ENCODE measurements at regions not wholly inside any gene's neighbourhood (a gene's known extent, or its start where the extent isn't known, plus 50 kb on each side); places are given as distances from the start of the nearest gene placed in this dataset.

GRCh38 chr10:128867210-128867609 is 599.8 kb upstream of the MGMT start:
- no peak for DNase-seq

GRCh38 chr10:128867819-128868218 is 599.2 kb upstream of the MGMT start:
- DNase-seq, result no peak

GRCh38 chr10:128868481-128868880 is 598.6 kb upstream of the MGMT start:
- no peak for DNase-seq

- DNase-seq, result no peak
These were observed 597.8 kb upstream of the MGMT start for GRCh38 chr10:128869101-128869749.

GRCh38 chr10:128870830-128871597 is 596.0 kb upstream of the MGMT start:
- no peak for DNase-seq

- DNase-seq, result no peak
These were observed 595.3 kb upstream of the MGMT start for GRCh38 chr10:128871671-128872231.

GRCh38 chr10:128873411-128874054 is 593.5 kb upstream of the MGMT start:
- no peak for DNase-seq

- no peak for DNase-seq
These were observed 592.7 kb upstream of the MGMT start for GRCh38 chr10:128874331-128874730.

GRCh38 chr10:128875030-128875744 is 591.9 kb upstream of the MGMT start:
- no peak for DNase-seq

- no peak for DNase-seq
These were observed 590.9 kb upstream of the MGMT start for GRCh38 chr10:128875956-128876736.

GRCh38 chr10:128877141-128877540 is 589.9 kb upstream of the MGMT start:
- DNase-seq, result no peak

- no peak for DNase-seq
These were observed 589.1 kb upstream of the MGMT start for GRCh38 chr10:128877936-128878335.

GRCh38 chr10:128879030-128879429 is 588.0 kb upstream of the MGMT start:
- no peak for DNase-seq

GRCh38 chr10:128879441-128880140 is 587.5 kb upstream of the MGMT start:
- no peak for DNase-seq

- DNase-seq, result no peak
These were observed 586.8 kb upstream of the MGMT start for GRCh38 chr10:128880159-128880725.

GRCh38 chr10:128881086-128881485 is 586.0 kb upstream of the MGMT start:
- no peak for DNase-seq

GRCh38 chr10:128883231-128884032 is 583.6 kb upstream of the MGMT start:
- DNase-seq, result no peak

- DNase-seq, result no peak
These were observed 583.0 kb upstream of the MGMT start for GRCh38 chr10:128884033-128884425.

- no peak for DNase-seq
These were observed 582.5 kb upstream of the MGMT start for GRCh38 chr10:128884496-128885072.

Data from NCI-H187 (cell line).